SK-N-SH (cell line): ENCODE measurements at regions not wholly inside any gene's neighbourhood (a gene's known extent, or its start where the extent isn't known, plus 50 kb on each side); places are given as distances from the start of the nearest gene placed in this dataset.

ENCODE experiments used
- RCOR1 ChIP-seq: fragments of 150-350 bp; IDR thresholded peaks from 2 replicates; pipeline ENCODE4 v1.6.1; 2017; ENCODE audit warnings: antibody characterized with exemption, low read length
- RFX5 ChIP-seq: IDR thresholded peaks from 2 replicates; pipeline ENCODE4 v1.6.1; 2012; ENCODE audit warnings: mild to moderate bottlenecking, improper control_type of control experiment, low read length
- SMC3 ChIP-seq: IDR thresholded peaks from 2 replicates; pipeline ENCODE4 v1.6.1; 2012; ENCODE audit warnings: low read depth, low read length, improper control_type of control experiment
- TAF1 ChIP-seq: IDR thresholded peaks from 2 replicates; pipeline ENCODE4 v1.6.1; 2012; ENCODE audit warnings: low read depth, mild to moderate bottlenecking, low read length, moderate library complexity, borderline replicate concordance
- USF2 ChIP-seq: fragments of 150-350 bp; IDR thresholded peaks from 2 replicates; pipeline ENCODE4 v1.6.1; 2017; ENCODE audit warnings: antibody characterized with exemption, low read length, low read depth, borderline replicate concordance
- TF ChIP-seq, protein P1 (sequence below): fragments of 200-600 bp; sonication (generic); IDR thresholded peaks from 2 replicates; pipeline ENCODE4 v1.6.1; 2017; ENCODE audit warnings: antibody characterized with exemption, mild to moderate bottlenecking, moderate library complexity
- TF ChIP-seq, protein P2 (sequence below): IDR thresholded peaks from 2 replicates; pipeline ENCODE4 v1.6.1; 2012; ENCODE audit warnings: mild to moderate bottlenecking, low read depth, low read length, moderate library complexity
- TF ChIP-seq, protein P3 (sequence below): IDR thresholded peaks from 2 replicates; pipeline ENCODE4 v1.4.0; 2012; ENCODE audit warnings: low read depth
- TF ChIP-seq, protein P4 (sequence below): IDR thresholded peaks from 2 replicates; pipeline ENCODE4; 2012

GRCh38 chr11:37076866-37077265 lies 478.8 kb upstream of the RAG2 start:
- TF ChIP-seq, protein P1, sequence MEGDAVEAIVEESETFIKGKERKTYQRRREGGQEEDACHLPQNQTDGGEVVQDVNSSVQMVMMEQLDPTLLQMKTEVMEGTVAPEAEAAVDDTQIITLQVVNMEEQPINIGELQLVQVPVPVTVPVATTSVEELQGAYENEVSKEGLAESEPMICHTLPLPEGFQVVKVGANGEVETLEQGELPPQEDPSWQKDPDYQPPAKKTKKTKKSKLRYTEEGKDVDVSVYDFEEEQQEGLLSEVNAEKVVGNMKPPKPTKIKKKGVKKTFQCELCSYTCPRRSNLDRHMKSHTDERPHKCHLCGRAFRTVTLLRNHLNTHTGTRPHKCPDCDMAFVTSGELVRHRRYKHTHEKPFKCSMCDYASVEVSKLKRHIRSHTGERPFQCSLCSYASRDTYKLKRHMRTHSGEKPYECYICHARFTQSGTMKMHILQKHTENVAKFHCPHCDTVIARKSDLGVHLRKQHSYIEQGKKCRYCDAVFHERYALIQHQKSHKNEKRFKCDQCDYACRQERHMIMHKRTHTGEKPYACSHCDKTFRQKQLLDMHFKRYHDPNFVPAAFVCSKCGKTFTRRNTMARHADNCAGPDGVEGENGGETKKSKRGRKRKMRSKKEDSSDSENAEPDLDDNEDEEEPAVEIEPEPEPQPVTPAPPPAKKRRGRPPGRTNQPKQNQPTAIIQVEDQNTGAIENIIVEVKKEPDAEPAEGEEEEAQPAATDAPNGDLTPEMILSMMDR, result no peak
- TF ChIP-seq, protein P2, sequence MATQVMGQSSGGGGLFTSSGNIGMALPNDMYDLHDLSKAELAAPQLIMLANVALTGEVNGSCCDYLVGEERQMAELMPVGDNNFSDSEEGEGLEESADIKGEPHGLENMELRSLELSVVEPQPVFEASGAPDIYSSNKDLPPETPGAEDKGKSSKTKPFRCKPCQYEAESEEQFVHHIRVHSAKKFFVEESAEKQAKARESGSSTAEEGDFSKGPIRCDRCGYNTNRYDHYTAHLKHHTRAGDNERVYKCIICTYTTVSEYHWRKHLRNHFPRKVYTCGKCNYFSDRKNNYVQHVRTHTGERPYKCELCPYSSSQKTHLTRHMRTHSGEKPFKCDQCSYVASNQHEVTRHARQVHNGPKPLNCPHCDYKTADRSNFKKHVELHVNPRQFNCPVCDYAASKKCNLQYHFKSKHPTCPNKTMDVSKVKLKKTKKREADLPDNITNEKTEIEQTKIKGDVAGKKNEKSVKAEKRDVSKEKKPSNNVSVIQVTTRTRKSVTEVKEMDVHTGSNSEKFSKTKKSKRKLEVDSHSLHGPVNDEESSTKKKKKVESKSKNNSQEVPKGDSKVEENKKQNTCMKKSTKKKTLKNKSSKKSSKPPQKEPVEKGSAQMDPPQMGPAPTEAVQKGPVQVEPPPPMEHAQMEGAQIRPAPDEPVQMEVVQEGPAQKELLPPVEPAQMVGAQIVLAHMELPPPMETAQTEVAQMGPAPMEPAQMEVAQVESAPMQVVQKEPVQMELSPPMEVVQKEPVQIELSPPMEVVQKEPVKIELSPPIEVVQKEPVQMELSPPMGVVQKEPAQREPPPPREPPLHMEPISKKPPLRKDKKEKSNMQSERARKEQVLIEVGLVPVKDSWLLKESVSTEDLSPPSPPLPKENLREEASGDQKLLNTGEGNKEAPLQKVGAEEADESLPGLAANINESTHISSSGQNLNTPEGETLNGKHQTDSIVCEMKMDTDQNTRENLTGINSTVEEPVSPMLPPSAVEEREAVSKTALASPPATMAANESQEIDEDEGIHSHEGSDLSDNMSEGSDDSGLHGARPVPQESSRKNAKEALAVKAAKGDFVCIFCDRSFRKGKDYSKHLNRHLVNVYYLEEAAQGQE, result peak; percentile 49; the same call in 1 of the 2 replicates
- TF ChIP-seq TAF1 (no peak), RFX5 (no peak), RCOR1 (no peak), USF2 (no peak), SMC3 (no peak)
- TF ChIP-seq, protein P3, sequence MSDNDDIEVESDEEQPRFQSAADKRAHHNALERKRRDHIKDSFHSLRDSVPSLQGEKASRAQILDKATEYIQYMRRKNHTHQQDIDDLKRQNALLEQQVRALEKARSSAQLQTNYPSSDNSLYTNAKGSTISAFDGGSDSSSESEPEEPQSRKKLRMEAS, result no peak
- TF ChIP-seq, protein P4, sequence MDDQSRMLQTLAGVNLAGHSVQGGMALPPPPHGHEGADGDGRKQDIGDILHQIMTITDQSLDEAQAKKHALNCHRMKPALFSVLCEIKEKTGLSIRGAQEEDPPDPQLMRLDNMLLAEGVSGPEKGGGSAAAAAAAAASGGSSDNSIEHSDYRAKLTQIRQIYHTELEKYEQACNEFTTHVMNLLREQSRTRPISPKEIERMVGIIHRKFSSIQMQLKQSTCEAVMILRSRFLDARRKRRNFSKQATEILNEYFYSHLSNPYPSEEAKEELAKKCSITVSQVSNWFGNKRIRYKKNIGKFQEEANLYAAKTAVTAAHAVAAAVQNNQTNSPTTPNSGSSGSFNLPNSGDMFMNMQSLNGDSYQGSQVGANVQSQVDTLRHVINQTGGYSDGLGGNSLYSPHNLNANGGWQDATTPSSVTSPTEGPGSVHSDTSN, result no peak
